GM12801 (cell line): ENCODE measurements at regions not wholly inside any gene's neighbourhood (a gene's known extent, or its start where the extent isn't known, plus 50 kb on each side); places are given as distances from the start of the nearest gene placed in this dataset.

Experiments used
- TF ChIP-seq, protein P1 (sequence below): IDR thresholded peaks from one replicate; pipeline ENCODE4 v1.5.1; 2011; ENCODE audit warnings: control low read depth; ENCODE audit not compliant: insufficient read length; ENCODE audit errors: extremely low read depth

DNA sequence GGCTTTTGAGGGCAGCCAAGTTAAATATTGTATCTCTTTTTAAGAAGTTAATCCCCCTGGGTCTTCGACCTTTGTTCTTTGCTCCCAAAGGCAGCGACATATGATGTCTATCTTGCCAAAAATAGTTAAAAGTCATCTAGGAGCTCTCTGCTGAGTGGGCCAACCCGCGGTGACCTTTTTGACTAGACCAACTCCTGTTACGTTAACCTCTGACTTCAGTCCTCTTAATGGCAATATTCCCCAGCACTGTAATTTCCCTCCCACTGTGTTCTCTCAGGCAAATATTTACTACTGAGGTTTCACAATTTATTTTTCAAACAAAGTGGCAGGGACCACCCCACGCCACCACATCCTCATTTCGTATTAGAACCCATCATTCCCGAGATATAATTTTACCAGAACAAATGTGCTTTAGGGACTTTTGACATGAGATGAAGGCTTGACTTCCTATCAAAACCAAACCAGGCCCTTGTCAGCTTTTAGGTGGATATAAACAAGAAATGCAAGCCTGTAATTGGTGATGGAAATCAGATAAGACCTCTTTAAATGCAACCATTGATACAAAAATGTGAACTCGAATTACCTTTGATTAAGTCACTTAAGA is 764.7 kb downstream of the SATB2 start:
- TF ChIP-seq, protein P1, sequence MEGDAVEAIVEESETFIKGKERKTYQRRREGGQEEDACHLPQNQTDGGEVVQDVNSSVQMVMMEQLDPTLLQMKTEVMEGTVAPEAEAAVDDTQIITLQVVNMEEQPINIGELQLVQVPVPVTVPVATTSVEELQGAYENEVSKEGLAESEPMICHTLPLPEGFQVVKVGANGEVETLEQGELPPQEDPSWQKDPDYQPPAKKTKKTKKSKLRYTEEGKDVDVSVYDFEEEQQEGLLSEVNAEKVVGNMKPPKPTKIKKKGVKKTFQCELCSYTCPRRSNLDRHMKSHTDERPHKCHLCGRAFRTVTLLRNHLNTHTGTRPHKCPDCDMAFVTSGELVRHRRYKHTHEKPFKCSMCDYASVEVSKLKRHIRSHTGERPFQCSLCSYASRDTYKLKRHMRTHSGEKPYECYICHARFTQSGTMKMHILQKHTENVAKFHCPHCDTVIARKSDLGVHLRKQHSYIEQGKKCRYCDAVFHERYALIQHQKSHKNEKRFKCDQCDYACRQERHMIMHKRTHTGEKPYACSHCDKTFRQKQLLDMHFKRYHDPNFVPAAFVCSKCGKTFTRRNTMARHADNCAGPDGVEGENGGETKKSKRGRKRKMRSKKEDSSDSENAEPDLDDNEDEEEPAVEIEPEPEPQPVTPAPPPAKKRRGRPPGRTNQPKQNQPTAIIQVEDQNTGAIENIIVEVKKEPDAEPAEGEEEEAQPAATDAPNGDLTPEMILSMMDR = no peak

DNA sequence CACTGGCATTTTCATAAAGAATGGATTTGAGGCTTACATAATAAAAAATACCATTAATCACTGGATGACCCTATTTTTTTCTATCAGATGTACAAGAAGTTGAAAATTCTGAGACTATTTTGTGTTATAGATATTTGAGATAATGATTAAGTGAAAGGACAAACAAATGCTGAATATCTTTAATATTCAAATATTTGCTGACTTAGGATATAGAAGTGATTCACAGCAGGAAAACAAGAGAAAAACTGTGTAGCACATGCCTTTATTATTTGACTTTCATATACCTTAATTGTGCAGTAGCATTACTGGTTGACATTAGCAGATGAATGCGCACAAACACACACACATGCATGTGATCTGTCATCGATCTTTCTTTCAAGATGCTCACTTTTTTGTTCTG is 766.5 kb downstream of the SATB2 start:
- TF ChIP-seq, protein P1 = no peak

DNA sequence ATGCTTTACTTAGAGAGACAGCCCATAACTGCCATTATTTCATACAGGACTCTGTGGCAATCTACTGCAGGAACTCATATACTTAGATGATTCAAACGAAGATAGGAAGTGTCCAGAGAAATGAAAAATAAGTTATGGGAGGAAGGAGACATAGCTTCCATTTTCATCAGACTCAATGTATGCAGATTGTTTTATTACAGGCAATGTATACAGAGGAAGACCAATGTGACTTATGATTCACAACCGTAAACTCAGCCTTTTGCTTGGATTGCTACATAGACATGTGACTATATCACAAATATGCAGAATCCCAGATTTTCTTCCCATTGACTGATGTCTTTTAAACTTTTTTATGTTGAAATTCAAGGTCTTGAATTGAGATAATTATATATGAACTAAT is 793.4 kb downstream of the SATB2 start:
- TF ChIP-seq, protein P1 = no peak

DNA sequence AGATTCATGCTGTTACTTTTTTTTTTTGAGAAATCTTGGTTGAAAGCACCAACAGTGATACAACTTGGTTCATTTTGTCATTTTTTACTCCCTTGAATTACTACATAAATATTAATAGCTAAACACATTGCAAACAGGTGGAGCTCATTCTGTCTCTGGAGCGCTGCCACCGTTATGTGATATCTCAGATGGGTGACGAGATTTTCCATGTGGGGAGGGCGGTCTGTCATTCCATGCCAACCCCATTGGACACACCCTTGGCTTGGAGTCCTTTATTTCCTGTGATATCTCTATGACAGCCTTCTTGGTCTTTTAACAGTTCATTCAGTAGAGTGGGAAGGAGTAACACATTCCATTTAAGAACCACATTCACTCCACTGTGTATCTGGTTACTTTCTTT is 794.8 kb downstream of the SATB2 start:
- TF ChIP-seq, protein P1 = no peak

DNA sequence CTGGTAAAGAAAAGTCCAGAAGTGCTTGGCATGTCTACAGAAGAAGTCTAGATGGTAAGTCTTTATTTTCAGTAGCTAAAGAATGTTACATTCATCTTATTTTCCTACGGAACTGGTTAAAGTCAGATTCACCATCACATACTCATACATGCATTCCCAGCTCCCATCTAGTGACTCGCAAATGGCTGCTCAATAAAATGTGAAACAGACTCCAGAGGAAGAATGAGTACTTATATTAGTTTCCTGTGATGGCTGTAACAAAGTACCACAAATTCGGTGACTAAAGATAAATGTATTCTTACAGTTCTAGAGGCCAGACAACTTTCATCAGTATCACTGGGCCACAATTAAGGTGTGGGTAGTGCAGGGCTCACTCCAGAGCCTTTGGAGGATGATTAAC is 797.2 kb downstream of the SATB2 start:
- TF ChIP-seq, protein P1 = no peak

DNA sequence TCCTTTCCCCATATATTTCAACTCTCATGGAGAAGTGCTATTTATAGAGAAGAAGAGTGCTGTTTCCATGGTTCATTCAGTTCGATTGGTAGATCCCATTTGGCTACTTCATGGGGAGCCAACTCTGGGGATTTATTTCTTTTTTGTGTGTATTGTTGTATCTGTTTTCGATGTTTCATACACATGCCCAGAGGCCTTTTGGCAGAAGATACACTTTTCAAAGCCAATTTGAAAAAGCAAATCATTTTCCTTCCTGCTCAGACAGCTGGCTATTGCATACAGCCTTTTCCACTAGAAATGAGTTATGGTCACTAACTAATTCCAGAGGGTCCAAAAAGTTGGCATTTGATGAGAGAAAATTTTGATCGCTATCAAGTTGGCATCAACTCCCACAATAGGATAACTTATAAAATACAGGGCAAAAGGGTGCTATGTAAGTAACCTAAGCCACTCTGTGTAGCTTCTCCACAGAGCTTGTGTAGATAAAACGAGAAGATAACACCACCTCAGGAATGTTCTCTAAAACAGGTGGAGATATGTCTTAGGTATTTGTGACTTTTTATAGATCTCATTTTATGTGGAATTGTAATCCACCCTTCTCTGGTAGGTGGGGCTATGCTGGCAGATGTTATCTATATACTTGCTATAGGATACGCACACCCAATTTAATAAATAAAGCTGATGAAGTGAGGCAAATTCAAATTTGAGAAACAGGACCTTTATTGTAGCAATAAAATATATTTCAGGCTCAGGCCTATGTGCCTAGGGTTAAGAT is 798.5 kb downstream of the SATB2 start:
- TF ChIP-seq, protein P1 = no peak

DNA sequence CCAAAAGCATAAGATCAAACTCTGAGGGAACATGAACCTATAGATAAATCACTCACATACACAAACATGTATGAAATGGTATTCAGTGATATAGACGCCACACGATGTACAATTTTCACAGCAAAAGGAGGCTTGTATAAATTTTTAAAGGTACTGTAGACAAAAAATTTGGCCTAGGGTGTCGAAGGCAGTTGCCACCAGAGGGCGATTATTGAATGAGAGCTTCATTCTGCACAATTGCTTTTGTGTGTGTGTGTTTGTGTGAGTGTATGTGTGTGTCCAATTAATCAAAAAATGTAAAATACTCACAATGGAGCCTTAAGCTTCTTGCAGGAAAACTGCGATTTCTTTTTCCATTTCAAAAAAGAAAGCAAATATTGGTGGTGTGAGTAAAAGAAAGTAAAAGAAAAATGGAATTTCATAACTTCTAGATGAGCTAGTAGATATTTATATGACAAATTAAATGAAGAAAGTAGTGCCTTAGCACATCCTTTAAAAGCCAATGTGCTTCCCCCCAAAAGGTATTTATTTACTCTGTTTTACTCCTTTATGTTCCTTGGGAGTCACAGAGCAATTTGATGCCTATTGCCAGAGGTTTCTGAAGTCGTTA is 800.1 kb downstream of the SATB2 start:
- TF ChIP-seq, protein P1 = no peak
